HepG2 (cell line): ENCODE measurements at regions not wholly inside any gene's neighbourhood (a gene's known extent, or its start where the extent isn't known, plus 50 kb on each side); places are given as distances from the start of the nearest gene placed in this dataset.

Experiments
- ATAC-seq: fragments of 200-7000 bp; cut with Tn5 transposase; 3 replicates; pipeline ENCODE4 v1.9.1; 2020; ENCODE audit warnings: mild to moderate bottlenecking, moderate library complexity
- BruUV-seq: library from RNA; stranded (reverse); fragments of 400-500 nt; replicated peaks from 2 replicates; lab custom pipeline; 2021; lab: Mats Ljungman, UMichigan
- CTCF ChIA-PET: fragments of 300-600 bp; formaldehyde crosslinking; extraction: SDS; loops from one replicate; lab custom pipeline; 2021; ENCODE audit warnings: low total read pairs, inconsistent platforms, low intra/inter-chr PET ratio; lab: Yijun Ruan, JAX
- POLR2A ChIA-PET: fragments of 350-600 bp; sonication (Branson Sonifier 250); formaldehyde crosslinking; loops from one replicate; lab custom pipeline; 2020; ENCODE audit warnings: antibody characterized with exemption, inconsistent platforms; lab: Yijun Ruan, JAX
- DNase-seq: peaks from one replicate; pipeline ENCODE4 v3.0.0-alpha.2; 2015; ENCODE audit warnings: low spot score
- FAIRE-seq: peaks from 3 replicates; lab custom pipeline; 2011; peaks lifted over from hg19 to GRCh38; lab: Jason Lieb, UNC
- H2AFZ ChIP-seq: one replicate; pipeline ENCODE4 v1.6.1; 2011; ENCODE audit warnings: low read length, inconsistent platforms
- H3K27ac ChIP-seq: fragments of 300-600 bp; 3 replicates; pipeline ENCODE4 v1.8.0; 2011; ENCODE audit warnings: mixed run types, mild to moderate bottlenecking, mixed read lengths, low read length, inconsistent platforms; ENCODE audit not compliant: insufficient read depth; ENCODE audit errors: extremely low read length
- H3K27me3 ChIP-seq, 2 experiments: fragments of 200-600 bp in 1 of 2; 2 replicates in 1 of 2; 3 replicates in 1 of 2; pipeline versions ENCODE4 v1.6.0 to v1.8.0; 2011; ENCODE audit warnings: low read length in 2 of 2, mild to moderate bottlenecking in 2 of 2, moderate library complexity in 2 of 2, inconsistent platforms in 1 of 2; ENCODE audit not compliant: insufficient read depth in 2 of 2, control insufficient read depth in 1 of 2
- H3K36me3 ChIP-seq, 2 experiments: fragments of 200-600 bp in 1 of 2; replicated peaks in 1 of 2; 2 replicates in 1 of 2; 3 replicates in 1 of 2; pipeline versions ENCODE4 v1.5.1 to v1.8.0; 2011; ENCODE audit warnings: low read length in 2 of 2, inconsistent platforms in 1 of 2; ENCODE audit not compliant: insufficient read depth in 2 of 2, control insufficient read depth in 1 of 2
- H3K4me1 ChIP-seq: 2 replicates; pipeline ENCODE4 v1.5.1; 2012; ENCODE audit warnings: low read length, inconsistent platforms; ENCODE audit not compliant: insufficient read depth
- H3K4me2 ChIP-seq: 2 replicates; pipeline ENCODE4 v1.6.0; 2011; ENCODE audit warnings: low read depth, low read length, inconsistent platforms
- H3K4me3 ChIP-seq, 3 experiments: fragments of 200-600 bp in 1 of 3; sonication (generic), shearing (Covaris generic) in 1 of 3; replicated peaks in 1 of 3; 2 replicates each; pipeline ENCODE4 v1.5.1; 2011 to 2016; ENCODE audit warnings: low read length in 3 of 3, inconsistent platforms in 2 of 3, low read depth in 2 of 3, mild to moderate bottlenecking in 2 of 3, control low read depth in 1 of 3, mixed read lengths in 1 of 3; ENCODE audit not compliant: insufficient read depth in 1 of 3
- H3K79me2 ChIP-seq: one replicate; pipeline ENCODE4 v1.6.1; 2011; ENCODE audit warnings: low read length, inconsistent platforms; ENCODE audit not compliant: insufficient read depth
- H3K9ac ChIP-seq: 2 replicates; pipeline ENCODE4 v1.6.0; 2011; ENCODE audit warnings: mild to moderate bottlenecking, low read depth, low read length, inconsistent platforms; ENCODE audit not compliant: insufficient read depth
- H3K9me3 ChIP-seq: 2 replicates; pipeline ENCODE4 v1.5.1; 2012; ENCODE audit warnings: mild to moderate bottlenecking, low read length
- H4K20me1 ChIP-seq: 2 replicates; pipeline ENCODE4 v1.6.0; 2011; ENCODE audit warnings: inconsistent platforms, mild to moderate bottlenecking, low read length, moderate library complexity; ENCODE audit not compliant: insufficient read depth
- ASH2L ChIP-seq: fragments of 300-600, 200-600 bp; sonication (generic); IDR thresholded peaks from 2 replicates; pipeline ENCODE4 v1.7.0; 2017; ENCODE audit warnings: low read depth, mild to moderate bottlenecking, moderate library complexity, mixed read lengths, low read length; ENCODE audit not compliant: insufficient read length
- CEBPG ChIP-seq: IDR thresholded peaks from 2 replicates; pipeline ENCODE4 v1.6.1; 2016
- CREM ChIP-seq, 2 experiments: sonication (generic) in 1 of 2; formaldehyde crosslinking in 1 of 2; IDR thresholded peaks; 2 replicates each; pipeline versions ENCODE4 v1.4.0 to v1.6.1; 2016 to 2020; ENCODE audit warnings: antibody characterized with exemption in 1 of 2, mild to moderate bottlenecking in 1 of 2, missing genetic modification reagents in 1 of 2
- FOXA1 ChIP-seq, 2 experiments: fragments of 450-650 bp in 1 of 2; sonication (generic) in 1 of 2; formaldehyde crosslinking in 1 of 2; IDR thresholded peaks; 2 replicates each; pipeline versions ENCODE4 v1.4.0 to v1.6.1; 2016 to 2020; ENCODE audit warnings: missing genetic modification reagents in 1 of 2
- IRF2 ChIP-seq: IDR thresholded peaks from 2 replicates; pipeline ENCODE4 v1.6.1; 2018; ENCODE audit warnings: missing genetic modification reagents, missing compliant biosample characterization
- KDM5B ChIP-seq: sonication (generic); formaldehyde crosslinking; IDR thresholded peaks from 2 replicates; pipeline ENCODE4 v1.4.0; 2020; ENCODE audit warnings: missing genetic modification reagents, mild to moderate bottlenecking, borderline replicate concordance
- MTA1 ChIP-seq: sonication (generic); formaldehyde crosslinking; IDR thresholded peaks from 2 replicates; pipeline ENCODE4 v1.4.0; 2020; ENCODE audit warnings: missing genetic modification reagents, mild to moderate bottlenecking, borderline replicate concordance
- PAWR ChIP-seq: sonication (generic); formaldehyde crosslinking; IDR thresholded peaks from 2 replicates; pipeline ENCODE4 v1.4.0; 2020; ENCODE audit warnings: missing genetic modification reagents, mild to moderate bottlenecking, borderline replicate concordance
- PHF20 ChIP-seq: sonication (generic); formaldehyde crosslinking; IDR thresholded peaks from 2 replicates; pipeline ENCODE4 v1.5.0; 2020; ENCODE audit warnings: mild to moderate bottlenecking, missing genetic modification reagents
- SNAPC2 ChIP-seq: sonication (generic); formaldehyde crosslinking; IDR thresholded peaks from 2 replicates; pipeline ENCODE4 v1.8.1; 2022; ENCODE audit warnings: mild to moderate bottlenecking, missing genetic modification reagents
- SSRP1 ChIP-seq: IDR thresholded peaks from 2 replicates; pipeline ENCODE4 v1.6.1; 2016; ENCODE audit warnings: control low read depth
- WIZ ChIP-seq: sonication (generic); formaldehyde crosslinking; IDR thresholded peaks from 2 replicates; pipeline ENCODE4 v1.5.1; 2020; ENCODE audit warnings: mild to moderate bottlenecking, missing genetic modification reagents
- YEATS4 ChIP-seq: sonication (generic); formaldehyde crosslinking; IDR thresholded peaks from 2 replicates; pipeline ENCODE4 v1.4.0; 2020; ENCODE audit warnings: missing genetic modification reagents, borderline replicate concordance
- ZNF383 ChIP-seq: sonication (generic); formaldehyde crosslinking; IDR thresholded peaks from 2 replicates; pipeline ENCODE4 v1.4.0; 2020; ENCODE audit warnings: missing genetic modification reagents, mild to moderate bottlenecking, borderline replicate concordance
- ZNF451 ChIP-seq: sonication (generic); formaldehyde crosslinking; IDR thresholded peaks from 2 replicates; pipeline ENCODE4 v1.5.0; 2020; ENCODE audit warnings: mild to moderate bottlenecking, missing genetic modification reagents
- ZNF577 ChIP-seq: sonication (generic); formaldehyde crosslinking; IDR thresholded peaks from 2 replicates; pipeline ENCODE4 v1.4.0; 2020; ENCODE audit warnings: mild to moderate bottlenecking, low read depth, missing genetic modification reagents, borderline replicate concordance
- ZNF775 ChIP-seq: sonication (generic); formaldehyde crosslinking; IDR thresholded peaks from 2 replicates; pipeline ENCODE4 v1.4.0; 2020; ENCODE audit warnings: missing genetic modification reagents, mild to moderate bottlenecking, moderate library complexity, borderline replicate concordance
- ZNF792 ChIP-seq: IDR thresholded peaks from 2 replicates; pipeline ENCODE4 v1.6.1; 2016
- ZSCAN29 ChIP-seq: sonication (generic); formaldehyde crosslinking; conservative IDR thresholded peaks from 2 replicates; pipeline ENCODE4 v1.4.0; 2020; ENCODE audit warnings: mild to moderate bottlenecking, missing genetic modification reagents
- WGBS: methylation state at CpG from one replicate; pipeline ENCODE4 v1.1.6; 2017; ENCODE audit warnings: low lambda C conversion rate; 5-methylcytosine and 5-hydroxymethylcytosine counted together
- in situ Hi-C: cut with HindIII; loops from 2 replicates; pipeline ENCODE4 v1.10.0; 2017; ENCODE audit warnings: low pct_unique_long_range_greater_than_20kb; ENCODE audit not compliant: extremely low pct_ligation_motif_present
- intact Hi-C: fragments of 100-400 bp; cut with micrococcal nuclease; formaldehyde crosslinking; loops from one replicate; pipeline ENCODE4 v1.10.0; 2022; ENCODE audit not compliant: unreplicated experiment
- TF ChIP-seq, protein P1 (sequence below): IDR thresholded peaks from 2 replicates; pipeline ENCODE4 v1.6.1; 2016; ENCODE audit warnings: mild to moderate bottlenecking, missing biosample characterization, missing genetic modification reagents
- TF ChIP-seq, protein P2 (sequence below): sonication (generic); formaldehyde crosslinking; IDR thresholded peaks from 2 replicates; pipeline ENCODE4 v1.9.0; 2021; ENCODE audit warnings: missing genetic modification reagents, borderline replicate concordance

DNA sequence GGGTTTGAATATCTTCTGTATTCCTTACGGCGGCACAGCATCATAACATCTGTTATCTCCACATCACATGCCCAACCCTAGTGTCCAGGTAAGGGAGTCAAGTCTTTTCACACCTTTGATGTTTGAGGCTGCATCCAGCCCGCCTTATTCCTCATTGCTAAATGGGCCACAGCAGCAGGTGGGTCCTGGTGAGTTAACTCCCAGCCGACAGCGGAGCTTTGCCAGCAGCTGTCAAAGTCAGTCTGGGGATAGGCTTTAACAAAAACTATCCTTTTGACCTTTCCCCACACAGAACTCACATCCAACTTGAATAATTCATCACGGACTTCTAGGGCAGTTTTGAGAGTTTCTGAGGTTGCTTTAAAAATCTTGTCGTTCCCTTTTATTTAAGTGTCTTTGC, 235.1 kb downstream of the DLEU7 start:
- in situ Hi-C loops = no loop called here
- CTCF ChIA-PET = no interaction called here
- Histone ChIP-seq H3K9me3 (no peaks in the 10 kb centered on the region), H3K79me2 (no peaks in the 10 kb centered on the region), H3K4me1 (no peaks in the 10 kb centered on the region), H3K9ac (no peak overlapping the region), H3K4me3 (no peak overlapping the region), H3K27me3 (no peaks in the 10 kb centered on the region), H3K4me2 (no peak overlapping the region), H2AFZ (no peak overlapping the region), H4K20me1 (no peaks in the 10 kb centered on the region)
- FAIRE-seq (no peak), DNase-seq (no peak), ATAC-seq (no peak)
- intact Hi-C loops = no loop called here
- no TSS peak for BruUV-seq
- POLR2A ChIA-PET = no interaction called here
- WGBS = 100% methylated on average over 7 of the region's 7 CpGs
- TF ChIP-seq ASH2L (no peak), SSRP1 (CRISPR knock-in tag) (no peak), CREM (IDR thresholded peaks at IDR 0.05) (no peak), CREM (CRISPR knock-in tag; IDR thresholded peaks at IDR 0.05) (no peak), KDM5B (CRISPR knock-in tag) (no peak), FOXA1 (IDR thresholded peaks at IDR 0.05) (no peak), FOXA1 (CRISPR knock-in tag; IDR thresholded peaks at IDR 0.05) (no peak), ZNF383 (CRISPR knock-in tag) (no peak), IRF2 (CRISPR knock-in tag) (no peak), YEATS4 (no peak), MTA1 (CRISPR knock-in tag) (no peak), ZNF792 (no peak), WIZ (CRISPR knock-in tag) (no peak)
- TF ChIP-seq, all 625 proteins: peak for 0
- Histone ChIP-seq H3K27ac (no peak overlapping the region), H3K36me3 (no peaks in the 10 kb centered on the region; a peak in 1 of 5 replicates)

DNA sequence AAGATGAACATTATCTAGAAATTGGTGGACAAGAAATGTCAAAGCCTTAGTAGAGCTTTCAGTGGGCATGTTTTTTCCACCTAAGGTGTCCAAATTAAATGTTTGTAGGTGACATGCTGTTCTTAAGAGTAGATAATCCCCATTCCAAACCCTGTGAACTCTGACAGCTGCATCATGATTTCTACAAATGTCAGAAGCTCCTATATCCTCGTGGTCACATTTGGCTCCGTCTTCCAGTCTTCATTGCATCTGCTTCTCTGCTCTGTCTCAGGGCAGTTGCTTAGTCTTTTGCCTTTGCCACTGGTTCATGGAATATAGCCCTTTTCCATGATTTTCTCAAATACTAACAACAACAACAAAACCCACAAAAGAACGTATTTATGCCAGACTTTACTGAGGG, 234.5 kb downstream of the DLEU7 start:
- ChIA-PET POLR2A (no interaction called here), CTCF (no interaction called here)
- no peak for DNase-seq
- no peak overlapping the region for H2AFZ ChIP-seq
- no peaks in the 10 kb centered on the region for H3K27me3 ChIP-seq
- no TSS peak for BruUV-seq
- intact Hi-C loops (no loop called here), in situ Hi-C loops (no loop called here)
- no peaks in the 10 kb centered on the region for H3K9me3 ChIP-seq
- 97% methylated on average over 3 of the region's 3 CpGs for WGBS
- no peak overlapping the region for H3K4me3 ChIP-seq
- H3K27ac ChIP-seq = no peak overlapping the region
- no peaks in the 10 kb centered on the region; a peak in 1 of 5 replicates for H3K36me3 ChIP-seq
- H4K20me1 ChIP-seq = no peaks in the 10 kb centered on the region
- H3K79me2 ChIP-seq = no peaks in the 10 kb centered on the region
- H3K4me1 ChIP-seq = no peaks in the 10 kb centered on the region
- H3K9ac ChIP-seq = no peak overlapping the region
- no peak for FAIRE-seq
- no peak overlapping the region for H3K4me2 ChIP-seq
- no peak for ATAC-seq
- TF ChIP-seq, protein P1, sequence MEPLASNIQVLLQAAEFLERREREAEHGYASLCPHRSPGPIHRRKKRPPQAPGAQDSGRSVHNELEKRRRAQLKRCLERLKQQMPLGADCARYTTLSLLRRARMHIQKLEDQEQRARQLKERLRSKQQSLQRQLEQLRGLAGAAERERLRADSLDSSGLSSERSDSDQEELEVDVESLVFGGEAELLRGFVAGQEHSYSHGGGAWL = no peak
- no peak for TF ChIP-seq PAWR (CRISPR knock-in tag)
- TF ChIP-seq SNAPC2 (CRISPR knock-in tag) = no peak
- TF ChIP-seq ZNF577 (CRISPR knock-in tag) = no peak
- no peak for TF ChIP-seq PHF20 (CRISPR knock-in tag)
- TF ChIP-seq ZNF775 (CRISPR knock-in tag) = no peak
- no peak for TF ChIP-seq CEBPG (CRISPR knock-in tag)
- TF ChIP-seq ZSCAN29 = no peak
- TF ChIP-seq, protein P2, sequence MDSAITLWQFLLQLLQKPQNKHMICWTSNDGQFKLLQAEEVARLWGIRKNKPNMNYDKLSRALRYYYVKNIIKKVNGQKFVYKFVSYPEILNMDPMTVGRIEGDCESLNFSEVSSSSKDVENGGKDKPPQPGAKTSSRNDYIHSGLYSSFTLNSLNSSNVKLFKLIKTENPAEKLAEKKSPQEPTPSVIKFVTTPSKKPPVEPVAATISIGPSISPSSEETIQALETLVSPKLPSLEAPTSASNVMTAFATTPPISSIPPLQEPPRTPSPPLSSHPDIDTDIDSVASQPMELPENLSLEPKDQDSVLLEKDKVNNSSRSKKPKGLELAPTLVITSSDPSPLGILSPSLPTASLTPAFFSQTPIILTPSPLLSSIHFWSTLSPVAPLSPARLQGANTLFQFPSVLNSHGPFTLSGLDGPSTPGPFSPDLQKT (CRISPR knock-in tag) = no peak
- no peak for TF ChIP-seq ZNF451 (CRISPR knock-in tag)
